ENCODE measurements at regions not wholly inside any gene's neighbourhood (a gene's known extent, or its start where the extent isn't known, plus 50 kb on each side); places are given as distances from the start of the nearest gene placed in this dataset.
"Not testable (repeated sequence)": the region's sequence is repeated elsewhere in the genome, so short reads cannot be mapped to it uniquely, and the experiment has no call there.

DNA sequence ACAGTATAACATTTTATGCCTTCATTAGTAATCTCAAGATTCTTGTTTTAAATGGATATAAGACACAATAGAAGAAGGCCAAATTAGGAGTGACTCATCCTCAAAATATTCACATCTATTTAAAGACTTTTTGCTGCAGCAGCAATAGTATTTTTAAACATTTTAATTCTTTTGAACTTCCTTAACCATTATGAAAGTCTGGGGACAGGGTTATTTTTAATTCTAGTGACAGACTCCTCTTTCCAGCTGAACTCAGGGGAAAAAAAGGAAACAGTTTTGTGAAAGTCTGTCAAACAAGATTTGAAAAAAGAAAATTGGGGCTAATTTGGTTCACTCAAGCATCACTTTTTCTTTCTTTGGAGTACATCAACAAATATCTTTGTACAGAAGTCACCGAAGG, 541.8 kb downstream of the NUP35 start:
- no peak for DNase-seq

DNA sequence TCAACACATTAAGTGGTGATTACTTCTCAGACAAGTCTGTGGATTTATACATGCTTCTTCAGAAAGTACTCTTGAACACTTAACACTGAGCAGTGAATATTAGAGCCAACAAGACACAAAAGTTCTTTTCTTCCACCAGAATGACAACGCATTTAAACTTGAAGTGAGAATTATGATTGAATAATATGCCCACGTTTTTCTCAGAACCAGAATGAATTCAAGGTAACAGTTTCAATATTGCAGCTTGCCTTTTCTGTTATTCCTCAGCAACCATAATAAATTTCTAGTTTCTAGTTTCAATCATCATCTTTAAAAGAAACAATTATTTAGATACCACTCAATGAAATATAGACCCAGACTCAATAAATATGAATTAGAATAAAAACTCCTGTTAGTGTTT, 547.0 kb downstream of the NUP35 start:
- no peak for DNase-seq

DNA sequence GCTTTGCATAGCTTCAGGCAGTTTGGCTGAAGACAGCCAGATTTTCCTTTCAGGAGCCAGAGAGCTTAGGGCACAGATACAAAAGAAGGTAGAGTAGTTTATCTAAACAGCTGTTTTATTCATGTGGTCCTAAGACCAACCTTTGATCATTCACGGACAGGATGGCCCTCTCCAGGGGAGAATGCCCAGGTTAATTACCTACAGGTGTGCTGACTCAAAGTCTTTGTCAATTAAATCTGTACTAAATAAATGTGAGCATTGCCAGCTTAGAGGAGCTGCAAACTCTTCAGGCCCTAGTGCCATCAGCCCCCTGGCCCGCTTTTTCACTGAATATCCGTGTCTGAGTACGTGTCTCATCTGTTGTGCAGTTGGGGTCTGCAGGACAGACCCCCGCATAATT, 554.7 kb downstream of the NUP35 start:
- DNase-seq, result no peak

DNA sequence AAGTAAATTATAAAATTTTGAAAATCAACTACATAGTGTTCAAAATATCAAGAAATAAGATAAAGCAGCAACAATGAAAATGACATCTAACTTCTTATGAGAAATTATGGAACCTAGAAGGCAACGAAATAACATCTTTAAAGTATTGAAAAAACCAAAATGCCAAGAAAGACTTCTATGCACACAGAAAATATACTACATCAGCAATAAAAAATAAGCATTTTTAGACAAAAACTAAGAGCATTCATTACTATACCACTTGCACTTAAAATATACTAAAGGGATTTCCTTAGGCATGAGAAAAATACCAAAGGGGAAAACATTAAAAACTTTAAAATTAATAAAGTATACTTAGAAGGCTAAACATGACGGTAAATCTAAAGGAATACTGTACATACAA, 556.3 kb downstream of the NUP35 start:
- DNase-seq, result no peak

DNA sequence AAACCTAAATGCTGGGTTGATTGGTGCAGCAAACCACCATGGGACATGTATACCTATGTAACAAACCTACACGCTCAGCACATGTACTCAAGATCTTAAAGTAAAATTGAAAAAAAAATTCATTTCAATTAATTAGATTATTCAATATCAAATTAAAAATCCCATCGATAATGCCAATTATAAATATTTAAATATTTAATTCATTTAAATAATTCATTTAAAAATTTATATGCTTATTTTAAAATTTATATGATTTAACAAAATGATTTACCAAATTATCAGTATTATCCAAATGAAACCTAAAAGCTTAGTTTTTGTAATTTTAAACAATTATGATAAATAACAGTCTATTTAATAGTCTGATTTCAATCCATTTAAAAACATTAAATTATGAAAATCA, 560.4 kb downstream of the NUP35 start:
- no peak for DNase-seq

DNA sequence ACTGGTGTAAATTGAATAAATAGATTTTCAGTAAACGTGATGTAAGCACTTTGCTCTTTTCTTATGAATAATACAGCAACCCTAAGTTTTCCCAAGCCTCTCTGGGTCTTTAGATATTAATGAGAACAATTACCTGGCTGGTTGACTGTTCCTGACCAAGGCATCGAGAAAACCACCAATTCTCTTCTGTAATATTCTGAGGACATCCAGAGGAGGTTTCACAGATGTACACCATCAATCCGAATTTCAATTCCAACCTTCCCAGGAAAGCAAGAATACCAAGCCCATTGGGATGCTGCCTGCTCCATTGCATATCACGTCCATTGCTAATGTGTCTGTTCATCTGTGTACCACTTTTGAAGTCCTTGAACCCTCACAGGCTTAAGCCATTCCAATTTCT, 571.8 kb downstream of the NUP35 start:
- DNase-seq, result no peak

DNA sequence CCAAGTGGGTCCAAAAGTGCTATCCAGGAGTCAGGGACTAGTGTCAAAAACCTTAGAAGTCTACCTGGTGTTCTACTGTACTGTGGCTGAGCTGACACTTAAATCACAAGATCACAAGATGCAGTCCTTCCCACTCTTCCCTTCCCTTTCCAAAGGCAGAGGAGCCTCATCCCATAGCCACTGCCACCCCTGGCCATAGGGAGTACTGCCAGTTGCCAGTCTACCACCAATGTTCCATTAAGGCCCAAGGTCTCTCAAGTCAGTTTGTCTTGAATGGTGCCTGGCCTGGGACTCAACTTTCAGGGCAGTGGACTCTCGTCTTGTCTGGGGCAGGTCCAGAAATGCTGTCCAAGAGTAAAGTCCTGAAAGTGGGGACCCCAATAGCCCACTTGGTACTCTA, 585.6 kb downstream of the NUP35 start:
- DNase-seq, result no peak

DNA sequence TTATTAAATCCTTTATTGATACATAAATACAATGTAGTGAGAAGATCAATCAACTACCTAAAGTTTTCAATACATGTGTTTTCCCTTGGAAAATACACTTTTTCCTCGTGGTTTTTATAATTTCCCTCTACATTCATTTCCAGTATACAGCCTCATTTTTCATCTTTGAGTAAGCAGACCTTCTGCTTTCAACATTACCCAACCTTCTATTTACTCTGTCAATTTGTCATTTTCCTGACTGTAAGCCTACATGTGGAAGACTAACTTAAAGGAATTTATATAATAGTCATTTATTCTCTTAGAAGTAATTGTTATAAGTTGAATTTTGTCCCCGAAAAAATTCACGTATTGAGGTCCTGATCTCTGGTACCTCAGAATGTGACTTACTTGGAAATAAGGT, 594.0 kb downstream of the NUP35 start:
- no peak for DNase-seq

DNA sequence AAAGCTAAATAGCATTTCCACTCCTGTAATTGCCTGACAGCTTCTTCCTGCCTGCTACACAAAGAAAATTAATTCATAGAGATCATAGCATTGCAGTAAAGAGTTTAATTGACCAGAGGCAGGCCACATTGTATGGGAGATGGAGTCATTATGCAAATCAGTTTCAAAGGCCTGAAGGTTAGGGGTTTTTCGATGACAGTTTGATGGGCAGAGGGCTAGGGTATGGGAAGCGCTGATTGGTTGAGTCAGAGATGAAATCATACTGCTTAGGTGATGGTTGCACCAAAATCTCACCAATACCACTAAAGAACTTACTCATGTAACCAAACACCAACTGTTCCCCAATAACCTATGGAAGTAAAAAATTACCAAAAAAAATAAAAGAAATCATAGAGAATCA, 599.0 kb downstream of the NUP35 start:
- DNase-seq, result no peak

DNA sequence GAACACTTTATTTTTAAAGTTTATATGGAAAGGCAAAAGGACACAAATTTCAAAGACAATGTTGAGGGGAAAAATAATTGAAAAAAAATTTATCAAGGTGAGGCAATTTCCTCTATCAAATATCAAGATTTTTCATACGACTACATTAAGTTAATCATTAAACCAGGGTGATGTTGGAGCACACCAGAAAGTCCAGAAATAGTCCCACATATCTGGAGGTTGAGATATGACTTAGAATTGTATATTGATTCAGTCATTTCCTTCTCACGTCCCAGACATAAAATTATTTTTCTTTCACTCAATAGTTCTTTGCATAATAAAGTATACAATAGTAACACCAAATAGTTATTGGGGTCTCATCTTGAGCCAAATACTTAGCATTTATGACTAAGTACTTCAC, 605.1 kb downstream of the NUP35 start:
- DNase-seq, result no peak

DNA sequence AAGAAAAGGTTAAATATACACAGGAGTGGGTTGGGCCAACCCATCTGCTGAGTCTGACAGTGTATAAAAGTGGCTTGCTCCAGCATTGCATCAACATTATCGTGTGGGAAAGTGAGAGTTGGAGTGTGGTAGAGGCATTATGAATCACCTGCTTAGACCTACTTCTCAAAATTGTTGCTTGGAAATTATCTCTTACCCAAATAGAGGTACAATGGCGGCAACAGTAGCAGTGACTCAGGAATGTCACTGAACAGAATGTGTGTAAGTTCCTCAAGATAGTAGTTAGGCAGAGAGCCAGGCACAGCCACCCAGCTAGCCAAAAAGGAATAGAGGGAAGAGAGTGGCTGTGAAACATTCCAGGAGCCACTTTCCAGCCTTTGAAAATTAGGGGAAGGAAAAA, 616.0 kb downstream of the NUP35 start:
- DNase-seq, result no peak

DNA sequence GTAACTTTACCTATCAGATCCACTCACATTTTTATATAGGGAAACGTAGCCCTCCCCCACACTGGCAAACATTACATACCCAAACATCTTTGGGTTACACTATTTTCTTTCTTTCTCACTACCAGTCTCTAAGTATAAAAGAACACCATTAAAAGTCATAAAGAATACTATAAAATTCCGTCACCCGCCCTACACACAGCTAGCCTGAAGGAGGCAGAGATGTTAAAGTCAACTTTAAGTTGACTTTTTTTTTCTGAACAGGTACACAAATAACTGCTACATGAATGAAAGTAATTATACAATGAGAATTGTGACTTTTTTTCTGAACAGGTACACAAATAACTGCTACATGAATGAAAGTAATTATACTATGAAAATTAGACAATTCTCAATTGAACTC, 628.3 kb downstream of the NUP35 start:
- no peak for DNase-seq

DNA sequence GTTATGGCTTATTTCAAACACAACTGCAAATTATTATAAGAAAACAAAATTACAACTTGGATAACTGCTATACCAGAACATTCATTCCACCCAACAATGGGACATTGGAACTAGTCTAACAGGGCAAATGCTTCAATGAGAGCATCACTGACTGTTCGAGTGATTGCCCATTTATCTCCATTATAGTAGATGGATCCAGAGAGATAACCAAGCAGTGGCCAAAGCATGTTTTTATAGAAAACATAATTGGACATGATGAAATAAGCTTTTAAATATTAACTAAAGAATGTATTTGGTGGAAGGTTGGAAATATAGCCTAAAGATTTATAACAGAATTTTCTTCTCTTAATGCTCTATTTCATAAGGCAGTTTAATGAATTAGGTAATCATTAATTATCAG, 634.8 kb downstream of the NUP35 start:
- DNase-seq, result no peak

DNA sequence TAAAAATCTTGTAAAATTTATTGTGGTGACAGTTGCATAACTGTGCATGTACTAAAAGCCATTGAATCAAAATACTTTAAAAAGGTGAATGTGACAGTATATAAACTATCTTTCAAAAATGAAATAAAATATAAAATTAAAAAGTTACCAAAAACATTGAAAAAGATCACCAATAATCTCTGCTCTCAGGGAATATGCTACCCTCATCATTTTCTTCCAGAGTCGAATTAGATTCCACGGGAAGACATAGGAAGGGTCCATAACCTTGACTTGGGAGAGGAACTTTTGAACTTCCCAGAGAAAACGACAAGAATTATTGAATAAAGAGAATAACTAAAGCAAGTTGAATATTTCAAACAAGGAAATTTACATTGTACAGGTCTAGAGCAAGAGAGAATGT, 649.5 kb downstream of the NUP35 start:
- no peak for DNase-seq

DNA sequence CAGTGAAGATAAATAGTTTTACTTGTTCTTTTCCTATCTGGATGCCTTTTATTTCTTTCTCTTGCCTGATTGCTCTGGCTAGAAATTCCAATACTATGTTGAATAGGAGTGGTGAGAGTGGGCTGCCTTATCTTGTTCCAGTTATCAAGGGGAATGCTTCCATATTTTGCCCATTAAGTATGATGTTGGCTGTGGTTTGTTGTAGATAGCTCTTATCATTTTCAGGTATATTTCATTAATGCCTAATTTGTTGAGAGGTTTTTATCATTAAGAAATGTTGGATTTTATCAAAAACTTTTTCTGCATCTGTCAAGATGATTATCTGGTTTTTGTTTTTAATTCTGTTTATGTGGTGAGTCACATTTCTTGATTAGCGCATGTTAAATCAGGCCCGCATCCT, 655.8 kb downstream of the NUP35 start:
- no peak for DNase-seq

DNA sequence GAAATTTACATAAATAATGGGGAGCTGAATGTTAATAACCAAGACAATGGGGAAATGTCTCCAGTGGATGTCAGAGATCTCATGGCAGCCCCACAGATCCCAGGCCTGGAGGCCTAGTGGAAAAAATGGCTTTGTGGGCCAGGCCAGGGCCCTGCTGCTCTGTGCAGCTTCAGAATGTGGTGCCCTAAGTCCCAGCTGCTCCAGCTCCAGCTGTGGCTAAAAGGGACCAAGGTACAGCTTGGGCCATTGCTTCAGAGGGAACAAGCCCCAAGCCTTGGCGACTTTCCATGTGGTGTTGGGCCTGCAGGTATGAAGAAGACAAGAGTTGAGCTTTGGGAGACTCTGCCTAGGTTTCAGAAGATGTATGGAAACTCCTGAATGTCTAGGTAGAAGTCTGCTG, 658.2 kb downstream of the NUP35 start:
- no peak for DNase-seq

DNA sequence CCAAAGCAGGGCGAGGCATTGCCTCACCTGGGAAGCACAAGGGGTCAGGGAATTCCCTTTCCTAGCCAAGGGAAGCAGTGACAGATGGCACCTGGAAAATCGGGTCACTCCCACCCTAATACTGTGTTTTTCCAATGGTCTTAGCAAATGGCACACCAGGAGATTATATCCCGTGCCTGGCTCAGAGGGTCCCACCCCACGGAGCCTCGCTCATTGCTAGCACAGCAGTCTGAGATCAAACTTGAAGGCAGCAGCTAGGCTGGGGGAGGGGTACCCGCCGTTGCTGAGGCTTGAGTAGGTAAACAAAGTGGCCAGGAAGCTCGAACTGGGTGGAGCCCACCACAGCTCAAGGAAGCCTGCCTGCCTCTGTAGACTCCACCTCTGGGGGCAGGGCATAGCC, 664.6 kb downstream of the NUP35 start:
- not testable (repeated sequence) for DNase-seq

DNA sequence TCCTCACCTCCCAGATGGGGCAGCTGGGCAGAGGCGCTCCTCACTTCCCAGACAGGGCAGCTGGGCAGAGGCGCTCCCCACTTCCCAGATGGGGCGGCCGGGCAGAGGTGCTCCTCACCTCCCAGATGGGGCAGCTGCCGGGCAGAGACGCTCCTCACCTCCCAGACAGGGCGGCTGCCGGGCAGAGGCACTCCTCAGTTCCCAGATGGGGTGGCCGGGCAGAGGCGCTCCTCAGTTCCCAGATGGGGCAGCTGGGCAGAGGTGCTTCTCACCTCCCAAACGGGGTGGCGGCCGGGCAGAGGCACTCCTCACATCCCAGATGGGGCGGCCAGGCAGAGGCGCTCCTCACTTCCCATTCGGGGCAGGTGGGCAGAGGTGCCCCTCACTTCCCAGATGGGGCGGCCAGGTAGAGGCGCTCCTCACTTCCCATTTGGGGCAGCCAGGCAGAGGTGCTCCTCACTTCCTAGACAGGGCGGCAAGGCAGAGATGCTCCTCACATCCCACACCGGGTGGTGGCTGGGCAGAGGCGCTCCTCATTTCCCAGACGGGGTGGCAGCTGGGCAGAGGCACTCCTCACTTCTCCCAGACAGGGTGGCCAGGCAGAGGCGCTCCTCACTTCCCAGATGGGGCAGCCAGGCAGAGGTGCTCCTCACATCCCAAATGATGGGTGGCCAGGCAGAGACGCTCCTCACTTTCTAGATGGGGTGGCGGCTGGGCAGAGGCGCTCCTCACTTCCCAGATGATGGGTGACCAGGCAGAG, 668.1 kb downstream of the NUP35 start:
- DNase-seq, result not testable (repeated sequence)

DNA sequence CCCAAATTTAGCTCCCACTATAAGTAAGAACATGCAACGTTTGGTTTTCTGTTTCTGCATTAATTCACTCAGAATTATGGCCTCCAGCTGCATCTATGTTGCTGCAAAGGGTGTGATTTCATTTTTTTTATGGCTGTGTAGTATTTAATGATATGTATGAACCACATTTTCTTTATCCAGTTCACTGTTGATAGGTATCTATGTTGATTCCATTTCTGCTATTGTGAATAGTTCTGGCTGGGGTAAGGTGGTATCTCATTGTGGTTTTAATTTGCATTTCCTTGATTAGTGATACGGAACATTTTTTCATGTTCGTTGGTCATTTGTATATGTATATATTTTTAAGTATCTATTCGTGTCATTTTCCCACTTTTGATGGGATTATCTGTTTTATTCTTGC, 674.3 kb downstream of the NUP35 start:
- DNase-seq, result no peak

DNA sequence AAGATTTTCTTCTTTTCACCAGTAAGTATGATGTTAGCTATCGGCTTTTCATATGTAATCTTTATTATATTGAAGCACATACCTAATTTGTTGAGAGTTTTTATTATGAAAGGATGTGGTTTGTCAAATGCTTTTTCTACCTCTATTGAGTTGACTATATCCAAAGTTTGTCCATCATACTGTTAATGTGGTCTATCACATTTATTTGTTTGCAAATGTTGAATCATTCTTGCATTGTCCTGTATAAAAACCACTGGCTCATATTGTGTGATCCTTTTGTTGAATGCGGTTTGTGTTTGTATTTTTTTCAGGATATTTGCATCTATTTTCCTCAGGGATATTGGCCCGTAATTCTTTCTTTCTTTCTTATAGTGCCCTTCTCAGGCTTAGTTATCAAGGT, 675.5 kb downstream of the NUP35 start:
- no peak for DNase-seq

DNA sequence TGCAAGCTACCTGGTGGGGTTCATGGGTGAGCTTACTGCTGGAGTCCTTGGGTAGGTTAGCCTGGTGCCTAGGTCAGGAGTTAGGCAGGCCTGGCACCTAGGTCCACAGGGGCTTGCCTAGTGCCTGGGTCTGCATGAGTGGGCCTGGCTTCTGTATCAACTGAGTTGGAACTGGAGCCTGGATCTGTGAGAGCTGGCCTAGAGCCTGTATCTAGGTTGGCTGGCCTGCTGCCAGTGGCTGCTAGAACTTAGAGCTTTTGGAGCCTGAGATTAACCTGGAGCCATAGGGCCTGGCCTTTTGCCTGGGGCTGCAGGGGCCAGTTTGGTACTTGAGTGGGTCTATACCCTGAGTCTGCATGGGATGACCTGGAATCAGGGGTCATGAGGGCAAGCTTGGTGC, 679.4 kb downstream of the NUP35 start:
- DNase-seq, result no peak

DNA sequence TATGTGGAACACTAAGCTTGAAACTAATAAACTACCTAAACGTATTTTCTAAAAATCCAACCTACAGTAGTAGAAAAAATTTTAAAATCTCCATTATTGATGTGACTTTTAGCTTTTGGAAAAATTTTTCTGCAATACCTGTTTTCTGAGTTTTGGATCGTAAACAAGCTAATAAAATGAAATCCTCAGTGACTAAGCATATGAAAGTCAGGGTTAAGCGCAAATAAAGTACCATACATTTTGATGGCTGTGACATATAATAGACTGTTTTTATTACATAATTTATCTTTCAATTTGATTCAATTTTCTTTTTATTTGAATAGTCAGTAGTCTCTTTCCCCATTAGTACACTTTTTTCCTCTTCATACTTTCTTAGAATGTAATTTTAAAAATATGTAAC, 683.6 kb downstream of the NUP35 start:
- no peak for DNase-seq

DNA sequence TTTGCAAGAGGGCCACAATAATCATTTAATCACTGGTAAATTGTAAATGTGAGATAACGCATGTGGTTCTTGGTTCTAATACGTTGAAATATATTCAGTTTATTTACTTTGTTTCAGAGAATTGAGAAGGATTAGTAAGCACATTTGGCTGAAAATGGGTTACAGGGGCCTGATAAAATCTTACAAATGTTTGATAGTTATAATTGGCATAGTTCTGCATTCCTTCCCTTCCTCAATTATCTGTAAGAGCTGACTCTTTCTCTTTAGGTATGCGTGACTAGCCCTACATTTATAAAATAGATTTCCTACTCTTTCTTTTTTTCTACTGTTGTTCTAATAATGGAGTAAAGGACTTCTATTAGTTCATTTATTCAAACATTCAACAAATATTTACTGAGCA, 685.2 kb downstream of the NUP35 start:
- DNase-seq, result no peak

DNA sequence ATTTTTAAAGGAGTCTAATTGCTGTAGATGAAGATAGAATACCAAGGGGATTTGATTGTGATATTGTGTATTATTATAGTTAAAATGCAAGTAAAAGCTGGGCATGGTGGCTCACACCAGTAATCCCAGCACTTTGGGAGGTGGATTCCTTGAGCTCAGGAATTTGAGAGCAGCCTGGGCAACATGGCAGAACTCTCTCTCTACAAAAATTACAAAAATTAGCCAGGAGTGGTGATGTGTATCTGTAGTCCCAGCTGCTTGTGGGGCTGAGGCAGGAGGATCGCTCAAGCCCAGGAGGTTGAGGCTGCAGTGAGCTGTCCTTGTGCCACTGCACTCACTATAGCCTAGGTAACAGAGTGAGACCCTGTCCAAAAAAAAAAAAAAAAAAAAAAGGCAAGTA, 687.0 kb downstream of the NUP35 start:
- DNase-seq, result no peak

DNA sequence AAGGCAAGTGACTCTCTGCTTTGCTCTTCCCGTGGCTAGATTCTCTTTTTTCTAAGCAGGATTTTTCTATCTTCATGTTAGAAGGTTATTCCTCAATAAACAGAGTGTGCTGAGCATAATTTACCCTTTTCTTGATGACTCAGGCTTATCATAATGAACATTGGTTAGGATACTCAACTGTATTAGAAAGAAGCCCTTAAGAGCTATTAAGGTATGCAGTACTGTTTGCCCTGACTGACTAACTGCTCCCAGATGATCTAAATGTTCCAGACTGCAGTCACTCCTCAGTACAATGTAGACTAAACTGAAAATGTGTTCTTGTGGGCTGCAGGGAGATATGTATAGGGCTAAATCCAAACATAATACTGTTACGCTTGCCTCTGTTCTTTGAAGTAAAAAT, 687.8 kb downstream of the NUP35 start:
- DNase-seq, result no peak

DNA sequence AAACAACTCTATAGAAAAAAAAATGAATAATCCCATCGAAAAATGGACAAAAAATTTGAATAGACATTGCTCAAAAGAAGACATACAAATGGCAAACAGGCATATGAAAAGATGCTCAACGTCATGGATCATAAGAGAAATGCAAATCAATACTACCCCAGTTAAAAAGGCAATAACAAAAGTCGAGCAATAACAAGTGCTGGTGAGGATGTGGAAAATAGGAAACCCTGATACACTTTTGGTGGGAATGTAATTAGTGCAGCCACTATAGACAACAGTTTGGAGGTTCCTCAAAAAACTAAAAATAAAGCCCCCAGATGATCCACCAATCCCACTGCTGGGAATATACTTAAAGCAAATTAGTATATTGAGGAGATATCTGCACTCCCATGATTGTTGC, 701.5 kb downstream of the NUP35 start:
- DNase-seq, result no peak

All from SHP77 treated with DMSO at 0.1 percent for 48 hours (cell line).